WI38 (cell line): ENCODE measurements at regions not wholly inside any gene's neighbourhood (a gene's known extent, or its start where the extent isn't known, plus 50 kb on each side); places are given as distances from the start of the nearest gene placed in this dataset.

ENCODE experiments used
- H3K4me3 ChIP-seq: 2 replicates; pipeline ENCODE4 v1.5.1; 2011; ENCODE audit warnings: low read depth, mild to moderate bottlenecking, control low read depth, low read length
- CTCF ChIP-seq: IDR thresholded peaks from 2 replicates; pipeline ENCODE4 v1.5.1; 2012; ENCODE audit warnings: low read depth, mild to moderate bottlenecking, control low read depth, low read length

GRCh38 chr4:171588764-171589163 lies 224.4 kb upstream of the GALNTL6 start:
- TF ChIP-seq CTCF = no peak

GRCh38 chr4:171588051-171588545 lies 225.1 kb upstream of the GALNTL6 start:
- H3K4me3 ChIP-seq = no peak overlapping the region
- TF ChIP-seq CTCF = no peak

More at GRCh38 chr4:171588764-171589163, 224.4 kb upstream of the GALNTL6 start:
- no peak overlapping the region for H3K4me3 ChIP-seq

DNA sequence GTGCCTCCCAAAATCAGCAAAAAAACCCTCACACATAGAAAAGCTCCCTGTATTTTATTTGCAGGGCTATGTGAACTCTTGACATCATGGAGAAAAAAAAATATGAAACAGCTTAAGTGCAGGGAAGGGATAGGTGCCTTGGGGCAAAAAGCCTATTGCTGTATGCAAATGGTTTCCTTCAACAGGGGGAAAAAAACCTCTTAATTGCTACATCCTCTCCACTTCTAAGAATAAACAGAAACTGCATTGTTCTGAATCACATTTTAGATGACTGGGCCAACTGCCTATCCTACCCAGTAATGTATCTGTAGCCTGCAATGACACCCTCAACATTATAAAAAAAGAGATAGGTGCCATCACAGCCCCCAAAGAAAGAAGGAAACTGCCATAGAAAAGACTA lies 229.4 kb upstream of the GALNTL6 start:
- no peak for TF ChIP-seq CTCF
- H3K4me3 ChIP-seq = no peak overlapping the region

DNA sequence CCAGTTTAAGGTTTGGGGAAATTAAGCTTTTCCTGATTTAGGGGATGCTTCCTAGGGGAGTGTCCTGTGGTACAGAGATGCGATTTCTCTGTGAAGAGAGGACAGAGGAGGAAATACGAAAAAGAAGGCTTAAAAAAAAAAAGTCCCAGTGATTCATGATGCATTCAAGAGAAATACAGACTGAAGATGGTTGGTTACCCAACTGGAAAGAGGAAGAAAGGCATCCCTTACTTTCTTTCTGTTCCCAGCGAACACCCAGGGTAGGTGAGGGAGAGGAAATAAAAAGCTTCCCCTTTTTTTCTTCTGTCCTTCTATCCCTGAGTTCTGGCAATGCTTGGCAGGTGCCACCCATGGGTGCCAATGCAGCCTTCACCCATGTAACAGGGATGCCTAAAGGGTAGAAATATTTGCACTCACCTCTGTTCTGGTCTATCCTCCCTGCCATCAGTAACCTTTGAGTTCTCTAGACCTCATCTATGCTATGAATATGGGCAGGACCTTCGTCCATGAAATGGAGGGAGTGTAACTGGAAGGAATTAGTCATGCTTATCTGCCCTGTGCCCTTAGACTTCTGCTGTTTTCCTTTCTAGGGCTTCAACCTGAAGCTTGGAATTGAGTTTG lies 230.1 kb upstream of the GALNTL6 start:
- no peak for TF ChIP-seq CTCF

GRCh38 chr4:171573181-171573580 lies 240.0 kb upstream of the GALNTL6 start:
- no peak overlapping the region for H3K4me3 ChIP-seq
- TF ChIP-seq CTCF = no peak

More for the DNA sequence above, 230.1 kb upstream of the GALNTL6 start:
- no peak overlapping the region for H3K4me3 ChIP-seq

- H3K4me3 ChIP-seq = no peak overlapping the region
- TF ChIP-seq CTCF = no peak
Observed at GRCh38 chr4:171565130-171565788, 247.9 kb upstream of the GALNTL6 start.

DNA sequence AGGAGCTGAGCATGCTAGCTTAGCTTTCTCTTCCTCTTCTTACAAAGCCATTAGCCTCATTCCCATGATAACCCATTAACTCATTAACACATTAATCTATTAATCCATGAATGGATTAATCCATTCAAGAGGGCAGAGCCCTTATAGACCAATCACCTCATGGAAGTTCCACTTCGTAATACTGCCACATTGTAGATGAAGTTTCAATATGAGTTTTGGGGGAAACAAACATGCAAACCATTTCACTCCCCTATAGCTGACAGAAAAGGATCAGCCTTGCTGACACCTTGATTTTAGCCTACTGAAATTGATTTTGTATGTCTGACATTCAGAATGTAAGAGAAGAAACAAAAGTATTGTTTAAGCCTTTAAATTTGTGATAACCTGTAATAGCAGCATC lies 251.8 kb upstream of the GALNTL6 start:
- no peak for TF ChIP-seq CTCF
- H3K4me3 ChIP-seq = no peak overlapping the region
